HEK293 (cell line): ENCODE measurements at regions not wholly inside any gene's neighbourhood (a gene's known extent, or its start where the extent isn't known, plus 50 kb on each side); places are given as distances from the start of the nearest gene placed in this dataset.

Source experiments
- CTCF ChIA-PET: fragments of 350-600 bp; formaldehyde crosslinking; extraction: SDS; loops from one replicate; lab custom pipeline; 2021; ENCODE audit warnings: antibody characterized with exemption; lab: Yijun Ruan, JAX
- POLR2A ChIA-PET: fragments of 300-600 bp; formaldehyde crosslinking; extraction: SDS; loops from one replicate; lab custom pipeline; 2020; ENCODE audit warnings: antibody characterized with exemption, inconsistent platforms; lab: Yijun Ruan, JAX
- H3K27ac ChIP-seq: fragments of 200-500 bp; sonication (Bioruptor generic); 2 replicates; pipeline ENCODE4 v1.5.1; 2014; ENCODE audit warnings: low read depth, low read length, control low read depth, inconsistent platforms; ENCODE audit errors: extremely low read depth
- H3K36me3 ChIP-seq, 2 experiments: fragments of 200-500 bp in 1 of 2; sonication (Bioruptor generic) in 1 of 2; 1 replicate in 1 of 2; 2 replicates in 1 of 2; pipeline ENCODE4 v1.5.1; 2014 to 2017; ENCODE audit warnings: inconsistent platforms in 2 of 2, low read length in 2 of 2; ENCODE audit not compliant: control insufficient read depth in 2 of 2, insufficient read depth in 1 of 2
- H3K4me1 ChIP-seq: fragments of 200-500 bp; sonication (Bioruptor generic); 2 replicates; pipeline ENCODE4 v1.5.1; 2014; ENCODE audit warnings: mild to moderate bottlenecking, low read length, inconsistent platforms; ENCODE audit not compliant: control insufficient read depth, insufficient read depth
- H3K4me3 ChIP-seq: 2 replicates; pipeline ENCODE4 v1.5.1; 2011; ENCODE audit warnings: low read depth, mild to moderate bottlenecking, control low read depth, low read length, moderate library complexity
- H3K9me3 ChIP-seq: fragments of 200-500 bp; sonication (Bioruptor generic); 2 replicates; pipeline ENCODE4 v1.5.1; 2014; ENCODE audit warnings: low read depth, low read length, inconsistent platforms; ENCODE audit not compliant: control insufficient read depth, insufficient read depth
- MYNN ChIP-seq: fragments of 450-650 bp; formaldehyde crosslinking; IDR thresholded peaks from 2 replicates; pipeline ENCODE4 v1.5.1; 2016; ENCODE audit warnings: missing biosample characterization, missing genetic modification characterization, borderline replicate concordance
- MZF1 ChIP-seq: fragments of 450-650 bp; formaldehyde crosslinking; IDR thresholded peaks from 2 replicates; pipeline ENCODE4 v1.5.1; 2017; ENCODE audit warnings: missing biosample characterization, missing genetic modification characterization, borderline replicate concordance
- ZBTB7A ChIP-seq: fragments of 450-650 bp; formaldehyde crosslinking; IDR thresholded peaks from 2 replicates; pipeline ENCODE4 v1.5.1; 2016; ENCODE audit warnings: low read depth, missing biosample characterization, missing genetic modification characterization
- ZFHX2 ChIP-seq: fragments of 450-650 bp; formaldehyde crosslinking; conservative IDR thresholded peaks from 2 replicates; pipeline ENCODE4 v1.5.1; 2016; ENCODE audit warnings: missing biosample characterization, missing genetic modification characterization
- ZNF175 ChIP-seq: fragments of 450-650 bp; formaldehyde crosslinking; IDR thresholded peaks from 2 replicates; pipeline ENCODE4 v1.5.1; 2016; ENCODE audit warnings: missing biosample characterization, missing genetic modification characterization
- ZNF184 ChIP-seq: fragments of 450-650 bp; IDR thresholded peaks from 2 replicates; pipeline ENCODE4 v1.5.1; 2018; ENCODE audit warnings: missing biosample characterization, mild to moderate bottlenecking, missing genetic modification characterization
- ZNF23 ChIP-seq: fragments of 450-650 bp; formaldehyde crosslinking; IDR thresholded peaks from 2 replicates; pipeline ENCODE4 v1.5.1; 2016; ENCODE audit warnings: missing biosample characterization, missing genetic modification characterization, borderline replicate concordance
- ZNF248 ChIP-seq: fragments of 450-650 bp; formaldehyde crosslinking; IDR thresholded peaks from 2 replicates; pipeline ENCODE4 v1.5.1; 2017; ENCODE audit warnings: missing biosample characterization, missing genetic modification characterization
- ZNF394 ChIP-seq: fragments of 450-650 bp; formaldehyde crosslinking; IDR thresholded peaks from 2 replicates; pipeline ENCODE4 v1.5.1; 2016; ENCODE audit warnings: missing biosample characterization, missing genetic modification characterization, mild to moderate bottlenecking, moderate library complexity, borderline replicate concordance
- ZNF544 ChIP-seq: fragments of 450-650 bp; formaldehyde crosslinking; IDR thresholded peaks from 2 replicates; pipeline ENCODE4 v1.5.0; 2017; ENCODE audit warnings: missing biosample characterization, missing genetic modification characterization
- ZNF621 ChIP-seq: fragments of 450-650 bp; formaldehyde crosslinking; IDR thresholded peaks from 2 replicates; pipeline ENCODE4 v1.5.1; 2017; ENCODE audit warnings: missing biosample characterization, missing genetic modification characterization
- ZNF623 ChIP-seq: fragments of 450-650 bp; formaldehyde crosslinking; IDR thresholded peaks from 2 replicates; pipeline ENCODE4 v1.5.1; 2016; ENCODE audit warnings: missing biosample characterization, missing genetic modification characterization
- ZNF626 ChIP-seq: fragments of 450-650 bp; sonication (Bioruptor Pico); formaldehyde crosslinking; IDR thresholded peaks from 2 replicates; pipeline ENCODE4 v1.5.1; 2018; ENCODE audit warnings: missing biosample characterization, missing genetic modification characterization, inconsistent platforms
- ZNF677 ChIP-seq: fragments of 450-650 bp; IDR thresholded peaks from 2 replicates; pipeline ENCODE4 v1.5.0; 2018; ENCODE audit warnings: missing biosample characterization, mild to moderate bottlenecking, missing genetic modification characterization, moderate library complexity
- ZNF791 ChIP-seq: fragments of 450-650 bp; formaldehyde crosslinking; IDR thresholded peaks from 2 replicates; pipeline ENCODE4 v1.5.1; 2016; ENCODE audit warnings: missing biosample characterization, missing genetic modification characterization
- ZNF843 ChIP-seq: fragments of 450-650 bp; formaldehyde crosslinking; IDR thresholded peaks from 2 replicates; pipeline ENCODE4 v1.5.1; 2016; ENCODE audit warnings: missing biosample characterization, missing genetic modification characterization
- ZXDB ChIP-seq: fragments of 450-650 bp; formaldehyde crosslinking; IDR thresholded peaks from 2 replicates; pipeline ENCODE4 v1.5.1; 2016; ENCODE audit warnings: missing biosample characterization, missing genetic modification characterization
- TF ChIP-seq, protein P1 (sequence below): fragments of 450-650 bp; formaldehyde crosslinking; optimal IDR thresholded peaks from 2 replicates; pipeline ENCODE3; 2016; ENCODE audit warnings: missing biosample characterization, mild to moderate bottlenecking, missing genetic modification characterization
- TF ChIP-seq, protein P2 (sequence below): fragments of 450-650 bp; formaldehyde crosslinking; IDR thresholded peaks from 2 replicates; pipeline ENCODE4 v1.5.1; 2016; ENCODE audit warnings: missing biosample characterization, missing genetic modification characterization
- TF ChIP-seq, protein P3 (sequence below): fragments of 450-650 bp; formaldehyde crosslinking; IDR thresholded peaks from 2 replicates; pipeline ENCODE4 v1.5.1; 2017; ENCODE audit warnings: missing biosample characterization, missing genetic modification characterization
- TF ChIP-seq, protein P4 (sequence below): fragments of 450-650 bp; formaldehyde crosslinking; IDR thresholded peaks from 2 replicates; pipeline ENCODE4 v1.5.1; 2016; ENCODE audit warnings: missing biosample characterization, missing genetic modification characterization
- TF ChIP-seq, protein P5 (sequence below): fragments of 450-650 bp; formaldehyde crosslinking; IDR thresholded peaks from 2 replicates; pipeline ENCODE4 v1.5.1; 2017; ENCODE audit warnings: missing biosample characterization, missing genetic modification characterization
- TF ChIP-seq, protein P6 (sequence below): fragments of 450-650 bp; formaldehyde crosslinking; IDR thresholded peaks from 2 replicates; pipeline ENCODE4 v1.5.1; 2016; ENCODE audit warnings: missing biosample characterization, missing genetic modification characterization
- TF ChIP-seq, protein P7 (sequence below): fragments of 450-650 bp; formaldehyde crosslinking; IDR thresholded peaks from 2 replicates; pipeline ENCODE4 v1.5.1; 2017; ENCODE audit warnings: missing biosample characterization, missing genetic modification characterization

DNA sequence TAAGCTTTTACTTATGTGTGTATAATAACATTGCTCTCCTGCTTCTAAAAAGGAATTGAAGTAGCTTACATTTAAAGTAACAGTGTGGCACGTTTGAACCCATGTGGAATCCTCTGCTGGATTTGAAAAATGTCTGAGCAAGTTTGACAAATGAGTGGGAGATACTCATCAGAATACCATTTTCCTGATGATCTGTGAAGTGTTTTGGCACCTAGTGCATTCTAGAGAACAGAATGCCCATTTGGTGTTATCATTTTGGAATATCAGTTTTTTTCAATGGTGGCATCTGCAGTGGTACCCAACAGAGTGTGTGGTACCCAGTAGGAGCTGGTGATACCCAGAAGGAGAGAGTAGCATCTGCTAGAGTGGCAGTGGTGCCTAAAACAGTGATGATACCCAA is 471.1 kb downstream of the PLK2 start:
- H3K36me3 ChIP-seq, result no peaks in the 10 kb centered on the region
- H3K27ac ChIP-seq, result no peak overlapping the region
- no peaks in the 10 kb centered on the region; the same call in 1 of the 2 replicates for H3K9me3 ChIP-seq
- no peak overlapping the region for H3K4me3 ChIP-seq
- CTCF ChIA-PET, result no interaction called here
- TF ChIP-seq MZF1, result no peak
- no peak for TF ChIP-seq ZNF175 (tag by site-specific recombination)
- TF ChIP-seq ZNF184 (tag by site-specific recombination), result no peak
- no peak for TF ChIP-seq ZNF623
- TF ChIP-seq, protein P1, sequence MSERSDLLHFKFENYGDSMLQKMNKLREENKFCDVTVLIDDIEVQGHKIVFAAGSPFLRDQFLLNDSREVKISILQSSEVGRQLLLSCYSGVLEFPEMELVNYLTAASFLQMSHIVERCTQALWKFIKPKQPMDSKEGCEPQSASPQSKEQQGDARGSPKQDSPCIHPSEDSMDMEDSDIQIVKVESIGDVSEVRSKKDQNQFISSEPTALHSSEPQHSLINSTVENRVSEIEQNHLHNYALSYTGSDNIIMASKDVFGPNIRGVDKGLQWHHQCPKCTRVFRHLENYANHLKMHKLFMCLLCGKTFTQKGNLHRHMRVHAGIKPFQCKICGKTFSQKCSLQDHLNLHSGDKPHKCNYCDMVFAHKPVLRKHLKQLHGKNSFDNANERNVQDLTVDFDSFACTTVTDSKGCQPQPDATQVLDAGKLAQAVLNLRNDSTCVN (tag by site-specific recombination), result no peak
- no peak for TF ChIP-seq ZNF843 (tag by site-specific recombination)
- no peak for TF ChIP-seq ZNF677 (tag by site-specific recombination)
- TF ChIP-seq ZFHX2 (tag by site-specific recombination), result no peak
- no peak for TF ChIP-seq ZNF626 (tag by site-specific recombination)
- TF ChIP-seq, protein P2, sequence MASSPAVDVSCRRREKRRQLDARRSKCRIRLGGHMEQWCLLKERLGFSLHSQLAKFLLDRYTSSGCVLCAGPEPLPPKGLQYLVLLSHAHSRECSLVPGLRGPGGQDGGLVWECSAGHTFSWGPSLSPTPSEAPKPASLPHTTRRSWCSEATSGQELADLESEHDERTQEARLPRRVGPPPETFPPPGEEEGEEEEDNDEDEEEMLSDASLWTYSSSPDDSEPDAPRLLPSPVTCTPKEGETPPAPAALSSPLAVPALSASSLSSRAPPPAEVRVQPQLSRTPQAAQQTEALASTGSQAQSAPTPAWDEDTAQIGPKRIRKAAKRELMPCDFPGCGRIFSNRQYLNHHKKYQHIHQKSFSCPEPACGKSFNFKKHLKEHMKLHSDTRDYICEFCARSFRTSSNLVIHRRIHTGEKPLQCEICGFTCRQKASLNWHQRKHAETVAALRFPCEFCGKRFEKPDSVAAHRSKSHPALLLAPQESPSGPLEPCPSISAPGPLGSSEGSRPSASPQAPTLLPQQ (tag by site-specific recombination), result no peak
- TF ChIP-seq ZXDB (tag by site-specific recombination), result no peak
- TF ChIP-seq, protein P3, sequence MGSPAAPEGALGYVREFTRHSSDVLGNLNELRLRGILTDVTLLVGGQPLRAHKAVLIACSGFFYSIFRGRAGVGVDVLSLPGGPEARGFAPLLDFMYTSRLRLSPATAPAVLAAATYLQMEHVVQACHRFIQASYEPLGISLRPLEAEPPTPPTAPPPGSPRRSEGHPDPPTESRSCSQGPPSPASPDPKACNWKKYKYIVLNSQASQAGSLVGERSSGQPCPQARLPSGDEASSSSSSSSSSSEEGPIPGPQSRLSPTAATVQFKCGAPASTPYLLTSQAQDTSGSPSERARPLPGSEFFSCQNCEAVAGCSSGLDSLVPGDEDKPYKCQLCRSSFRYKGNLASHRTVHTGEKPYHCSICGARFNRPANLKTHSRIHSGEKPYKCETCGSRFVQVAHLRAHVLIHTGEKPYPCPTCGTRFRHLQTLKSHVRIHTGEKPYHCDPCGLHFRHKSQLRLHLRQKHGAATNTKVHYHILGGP, result no peak
- TF ChIP-seq ZNF791 (tag by site-specific recombination), result no peak
- no peak for TF ChIP-seq ZNF621
- POLR2A ChIA-PET, result no interaction called here
- no peaks in the 10 kb centered on the region for H3K4me1 ChIP-seq

DNA sequence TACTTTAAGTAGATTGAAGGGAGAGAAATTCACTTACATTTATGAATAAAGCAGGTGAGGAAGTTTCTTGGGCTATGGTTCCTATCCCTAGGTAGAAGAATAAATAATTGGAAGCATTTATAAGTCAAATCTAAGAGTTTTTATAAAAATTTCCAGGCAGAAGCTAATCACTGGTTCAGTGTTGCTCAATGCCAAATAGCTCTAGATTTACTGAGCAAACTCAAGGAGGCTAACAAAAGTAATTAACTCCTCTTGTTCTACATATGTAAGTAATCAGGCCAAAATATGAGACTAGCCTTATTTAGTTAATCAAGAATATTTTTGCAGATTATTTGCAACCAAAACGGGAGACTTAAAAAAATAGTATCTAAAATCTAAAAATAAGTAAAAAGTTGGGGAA is 472.3 kb downstream of the PLK2 start:
- Histone ChIP-seq H3K36me3 (no peaks in the 10 kb centered on the region), H3K27ac (no peak overlapping the region), H3K4me3 (no peak overlapping the region), H3K9me3 (no peaks in the 10 kb centered on the region; the same call in 1 of the 2 replicates), H3K4me1 (no peaks in the 10 kb centered on the region)
- ChIA-PET POLR2A (no interaction called here), CTCF (interaction anchor here (0.6 to 0.7 kb wide), 2 partner anchors 39 to 196 kb away, joined by 3 to 4 read pairs; no protein-coding TSS in a partner anchor)
- TF ChIP-seq ZNF544 (tag by site-specific recombination) (no peak), MYNN (tag by site-specific recombination) (no peak), ZNF23 (tag by site-specific recombination) (no peak), ZBTB7A (tag by site-specific recombination) (no peak), ZNF394 (tag by site-specific recombination) (no peak), ZNF248 (tag by site-specific recombination) (no peak)
- TF ChIP-seq, protein P4, sequence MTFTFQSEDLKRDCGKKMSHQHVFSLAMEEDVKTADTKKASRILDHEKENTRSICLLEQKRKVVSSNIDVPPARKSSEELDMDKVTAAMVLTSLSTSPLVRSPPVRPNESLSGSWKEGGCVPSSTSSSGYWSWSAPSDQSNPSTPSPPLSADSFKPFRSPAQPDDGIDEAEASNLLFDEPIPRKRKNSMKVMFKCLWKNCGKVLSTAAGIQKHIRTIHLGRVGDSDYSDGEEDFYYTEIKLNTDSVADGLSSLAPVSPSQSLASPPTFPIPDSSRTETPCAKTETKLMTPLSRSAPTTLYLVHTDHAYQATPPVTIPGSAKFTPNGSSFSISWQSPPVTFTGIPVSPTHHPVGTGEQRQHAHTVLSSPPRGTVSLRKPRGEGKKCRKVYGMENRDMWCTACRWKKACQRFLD (tag by site-specific recombination), result no peak
- TF ChIP-seq, protein P5, sequence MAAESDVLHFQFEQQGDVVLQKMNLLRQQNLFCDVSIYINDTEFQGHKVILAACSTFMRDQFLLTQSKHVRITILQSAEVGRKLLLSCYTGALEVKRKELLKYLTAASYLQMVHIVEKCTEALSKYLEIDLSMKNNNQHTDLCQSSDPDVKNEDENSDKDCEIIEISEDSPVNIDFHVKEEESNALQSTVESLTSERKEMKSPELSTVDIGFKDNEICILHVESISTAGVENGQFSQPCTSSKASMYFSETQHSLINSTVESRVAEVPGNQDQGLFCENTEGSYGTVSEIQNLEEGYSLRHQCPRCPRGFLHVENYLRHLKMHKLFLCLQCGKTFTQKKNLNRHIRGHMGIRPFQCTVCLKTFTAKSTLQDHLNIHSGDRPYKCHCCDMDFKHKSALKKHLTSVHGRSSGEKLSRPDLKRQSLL (tag by site-specific recombination), result no peak
- TF ChIP-seq, protein P6, sequence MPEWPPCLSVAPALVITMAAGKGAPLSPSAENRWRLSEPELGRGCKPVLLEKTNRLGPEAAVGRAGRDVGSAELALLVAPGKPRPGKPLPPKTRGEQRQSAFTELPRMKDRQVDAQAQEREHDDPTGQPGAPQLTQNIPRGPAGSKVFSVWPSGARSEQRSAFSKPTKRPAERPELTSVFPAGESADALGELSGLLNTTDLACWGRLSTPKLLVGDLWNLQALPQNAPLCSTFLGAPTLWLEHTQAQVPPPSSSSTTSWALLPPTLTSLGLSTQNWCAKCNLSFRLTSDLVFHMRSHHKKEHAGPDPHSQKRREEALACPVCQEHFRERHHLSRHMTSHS (tag by site-specific recombination), result no peak
- TF ChIP-seq, protein P7, sequence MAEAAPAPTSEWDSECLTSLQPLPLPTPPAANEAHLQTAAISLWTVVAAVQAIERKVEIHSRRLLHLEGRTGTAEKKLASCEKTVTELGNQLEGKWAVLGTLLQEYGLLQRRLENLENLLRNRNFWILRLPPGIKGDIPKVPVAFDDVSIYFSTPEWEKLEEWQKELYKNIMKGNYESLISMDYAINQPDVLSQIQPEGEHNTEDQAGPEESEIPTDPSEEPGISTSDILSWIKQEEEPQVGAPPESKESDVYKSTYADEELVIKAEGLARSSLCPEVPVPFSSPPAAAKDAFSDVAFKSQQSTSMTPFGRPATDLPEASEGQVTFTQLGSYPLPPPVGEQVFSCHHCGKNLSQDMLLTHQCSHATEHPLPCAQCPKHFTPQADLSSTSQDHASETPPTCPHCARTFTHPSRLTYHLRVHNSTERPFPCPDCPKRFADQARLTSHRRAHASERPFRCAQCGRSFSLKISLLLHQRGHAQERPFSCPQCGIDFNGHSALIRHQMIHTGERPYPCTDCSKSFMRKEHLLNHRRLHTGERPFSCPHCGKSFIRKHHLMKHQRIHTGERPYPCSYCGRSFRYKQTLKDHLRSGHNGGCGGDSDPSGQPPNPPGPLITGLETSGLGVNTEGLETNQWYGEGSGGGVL (tag by site-specific recombination), result no peak
